Neural progenitor cell (in vitro differentiated cells): ENCODE measurements at regions not wholly inside any gene's neighbourhood (a gene's known extent, or its start where the extent isn't known, plus 50 kb on each side); places are given as distances from the start of the nearest gene placed in this dataset.

Experiments used
- DNase-seq: peaks from one replicate; pipeline ENCODE4 v3.0.0-alpha.2; 2016; ENCODE audit warnings: low spot score
- H2AFZ ChIP-seq: fragments of 200-600 bp; sonication (generic); replicated peaks from 2 replicates; pipeline ENCODE4 v1.6.1; 2016; ENCODE audit warnings: antibody characterized with exemption
- H3F3A ChIP-seq: fragments of 200-600 bp; sonication (generic); 2 replicates; pipeline ENCODE4 v1.6.1; 2016; ENCODE audit warnings: antibody characterized with exemption, low read depth
- H3K27ac ChIP-seq: fragments of 200-600 bp; sonication (generic); 2 replicates; pipeline ENCODE4 v1.5.1; 2016; ENCODE audit warnings: mild to moderate bottlenecking
- H3K27me3 ChIP-seq: fragments of 200-600 bp; sonication (generic); 2 replicates; pipeline ENCODE4 v1.6.1; 2016; ENCODE audit warnings: mild to moderate bottlenecking, moderate library complexity
- H3K36me3 ChIP-seq: fragments of 200-600 bp; sonication (generic); 2 replicates; pipeline ENCODE4 v1.5.1; 2016
- H3K4me1 ChIP-seq: fragments of 200-600 bp; sonication (generic); 2 replicates; pipeline ENCODE4 v1.6.1; 2016; ENCODE audit warnings: mixed run types
- H3K4me2 ChIP-seq: fragments of 200-600 bp; sonication (generic); 2 replicates; pipeline ENCODE4 v1.6.1; 2016
- H3K4me3 ChIP-seq: fragments of 200-600 bp; sonication (generic); 2 replicates; pipeline ENCODE4 v1.5.1; 2016
- H3K79me2 ChIP-seq: fragments of 200-600 bp; sonication (generic); 2 replicates; pipeline ENCODE4 v1.6.1; 2016; ENCODE audit warnings: low read depth
- H3K9ac ChIP-seq: fragments of 200-600 bp; sonication (generic); 2 replicates; pipeline ENCODE4 v1.6.1; 2016
- H3K9me3 ChIP-seq: fragments of 200-600 bp; sonication (generic); 2 replicates; pipeline ENCODE4 v1.5.1; 2016; ENCODE audit warnings: low read depth
- H4K20me1 ChIP-seq: fragments of 200-600 bp; sonication (generic); 2 replicates; pipeline ENCODE4 v1.6.1; 2016; ENCODE audit warnings: low read depth
- H3K27ac Mint-ChIP-seq: 3 replicates; pipeline ENCODE4 v1.8.0; 2021; ENCODE audit warnings: mixed read lengths
- H3K27me3 Mint-ChIP-seq: 2 replicates; pipeline ENCODE4 v1.8.0; 2022; ENCODE audit warnings: low read depth, mild to moderate bottlenecking, inconsistent platforms, moderate library complexity, mixed read lengths; ENCODE audit not compliant: insufficient read depth
- H3K36me3 Mint-ChIP-seq: 3 replicates; pipeline ENCODE4 v1.8.0; 2021; ENCODE audit warnings: mixed read lengths
- H3K4me1 Mint-ChIP-seq: 3 replicates; pipeline ENCODE4 v1.8.0; 2021; ENCODE audit warnings: mixed read lengths
- H3K4me3 Mint-ChIP-seq: 3 replicates; pipeline ENCODE4 v1.8.0; 2021; ENCODE audit warnings: mild to moderate bottlenecking, moderate library complexity, mixed read lengths
- H3K9me3 Mint-ChIP-seq: 3 replicates; pipeline ENCODE4 v1.8.0; 2020; ENCODE audit warnings: mixed read lengths
- EZH2 ChIP-seq: fragments of 200-600 bp; sonication (generic); IDR thresholded peaks from 2 replicates; pipeline ENCODE4 v1.6.1; 2017; ENCODE audit warnings: antibody characterized with exemption, mild to moderate bottlenecking, moderate library complexity
- EZH2phosphoT487 ChIP-seq: fragments of 200-600 bp; sonication (generic); IDR thresholded peaks from 2 replicates; pipeline ENCODE4 v1.6.1; 2017; ENCODE audit warnings: antibody characterized with exemption
- TF ChIP-seq, protein P1 (sequence below): fragments of 200-600 bp; sonication (generic); IDR thresholded peaks from 2 replicates; pipeline ENCODE4 v1.5.1; 2017; ENCODE audit warnings: antibody characterized with exemption, mild to moderate bottlenecking

DNA sequence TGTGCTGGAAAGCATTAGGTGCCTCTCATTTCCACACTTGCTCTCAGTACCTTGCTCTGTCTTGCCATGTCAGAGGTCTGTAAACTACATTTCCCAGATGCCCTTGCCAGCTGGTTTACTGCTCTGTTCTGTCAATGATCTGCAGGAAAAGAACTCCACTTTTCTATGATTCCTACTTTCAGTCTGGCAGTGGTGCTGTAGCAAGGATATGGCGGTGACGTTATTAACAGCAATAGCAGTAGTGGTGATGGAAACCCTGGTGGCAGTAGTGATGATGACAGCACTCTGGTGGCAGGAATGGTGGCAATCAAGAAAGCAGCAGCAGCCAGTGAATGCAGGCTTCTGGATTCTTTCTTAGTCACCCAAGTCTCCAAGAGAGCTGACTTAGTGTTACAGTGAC, 665.2 kb downstream of the DIPK2A start:
- no peaks in the 10 kb centered on the region for H3K36me3 ChIP-seq
- DNase-seq, result peak; percentile 62
- Mint-ChIP-seq H3K4me1 (no peaks in the 10 kb centered on the region), H3K36me3 (no peaks in the 10 kb centered on the region), H3K4me3 (no peak overlapping the region), H3K27ac (no peak overlapping the region), H3K27me3 (peaks cover 2% of the 10 kb centered on the region), H3K9me3 (peaks cover 3% of the 10 kb centered on the region)
- H3K4me3 ChIP-seq, result no peak overlapping the region
- H3K4me2 ChIP-seq, result no peak overlapping the region
- no peaks in the 10 kb centered on the region for H3K79me2 ChIP-seq
- peaks cover 7% of the 10 kb centered on the region for H3K4me1 ChIP-seq
- H3F3A ChIP-seq, result no peaks in the 10 kb centered on the region
- no peak overlapping the region for H3K27ac ChIP-seq
- H4K20me1 ChIP-seq, result no peaks in the 10 kb centered on the region
- TF ChIP-seq, protein P1, sequence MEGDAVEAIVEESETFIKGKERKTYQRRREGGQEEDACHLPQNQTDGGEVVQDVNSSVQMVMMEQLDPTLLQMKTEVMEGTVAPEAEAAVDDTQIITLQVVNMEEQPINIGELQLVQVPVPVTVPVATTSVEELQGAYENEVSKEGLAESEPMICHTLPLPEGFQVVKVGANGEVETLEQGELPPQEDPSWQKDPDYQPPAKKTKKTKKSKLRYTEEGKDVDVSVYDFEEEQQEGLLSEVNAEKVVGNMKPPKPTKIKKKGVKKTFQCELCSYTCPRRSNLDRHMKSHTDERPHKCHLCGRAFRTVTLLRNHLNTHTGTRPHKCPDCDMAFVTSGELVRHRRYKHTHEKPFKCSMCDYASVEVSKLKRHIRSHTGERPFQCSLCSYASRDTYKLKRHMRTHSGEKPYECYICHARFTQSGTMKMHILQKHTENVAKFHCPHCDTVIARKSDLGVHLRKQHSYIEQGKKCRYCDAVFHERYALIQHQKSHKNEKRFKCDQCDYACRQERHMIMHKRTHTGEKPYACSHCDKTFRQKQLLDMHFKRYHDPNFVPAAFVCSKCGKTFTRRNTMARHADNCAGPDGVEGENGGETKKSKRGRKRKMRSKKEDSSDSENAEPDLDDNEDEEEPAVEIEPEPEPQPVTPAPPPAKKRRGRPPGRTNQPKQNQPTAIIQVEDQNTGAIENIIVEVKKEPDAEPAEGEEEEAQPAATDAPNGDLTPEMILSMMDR, result peak; percentile 55
- TF ChIP-seq EZH2, result no peak
- no peaks in the 10 kb centered on the region for H3K9me3 ChIP-seq
- no peaks in the 10 kb centered on the region for H3K27me3 ChIP-seq
- H2AFZ ChIP-seq, result peak overlapping the region; percentile 48
- H3K9ac ChIP-seq, result no peak overlapping the region

DNA sequence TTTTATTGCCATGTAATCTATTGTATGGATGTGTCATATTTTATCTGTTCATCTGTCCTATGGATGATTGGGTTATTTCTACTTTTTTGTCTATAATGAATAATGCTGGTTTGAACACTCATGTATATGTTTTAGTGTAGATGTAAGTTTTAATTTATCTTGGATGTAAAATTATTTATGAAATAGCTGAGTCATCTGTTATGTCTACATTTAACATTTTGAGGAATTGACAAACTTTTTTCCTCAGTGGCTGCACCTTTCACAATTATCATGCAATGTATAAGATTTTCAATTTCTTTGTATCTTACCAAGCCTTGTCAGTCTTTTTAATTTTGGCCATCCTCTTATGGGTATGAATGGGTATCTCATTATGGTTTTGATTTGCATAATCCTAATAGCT, 666.4 kb downstream of the DIPK2A start:
- Mint-ChIP-seq H3K36me3 (no peaks in the 10 kb centered on the region), H3K4me3 (no peak overlapping the region), H3K4me1 (no peaks in the 10 kb centered on the region), H3K27me3 (peaks cover 2% of the 10 kb centered on the region), H3K9me3 (peaks cover 3% of the 10 kb centered on the region), H3K27ac (no peak overlapping the region)
- no peak overlapping the region for H3K9ac ChIP-seq
- no peaks in the 10 kb centered on the region for H3K27me3 ChIP-seq
- TF ChIP-seq, protein P1, result no peak
- TF ChIP-seq EZH2 (no peak), EZH2phosphoT487 (no peak)
- no peak overlapping the region for H3K27ac ChIP-seq
- no peaks in the 10 kb centered on the region for H3K9me3 ChIP-seq
- no peaks in the 10 kb centered on the region for H4K20me1 ChIP-seq
- H3K4me1 ChIP-seq, result peaks cover 7% of the 10 kb centered on the region
- no peaks in the 10 kb centered on the region for H3K36me3 ChIP-seq
- H3K4me2 ChIP-seq, result no peak overlapping the region
- no peaks in the 10 kb centered on the region for H3K79me2 ChIP-seq
- DNase-seq, result no peak
- H2AFZ ChIP-seq, result no peak overlapping the region
- H3K4me3 ChIP-seq, result no peak overlapping the region
- H3F3A ChIP-seq, result no peaks in the 10 kb centered on the region

DNA sequence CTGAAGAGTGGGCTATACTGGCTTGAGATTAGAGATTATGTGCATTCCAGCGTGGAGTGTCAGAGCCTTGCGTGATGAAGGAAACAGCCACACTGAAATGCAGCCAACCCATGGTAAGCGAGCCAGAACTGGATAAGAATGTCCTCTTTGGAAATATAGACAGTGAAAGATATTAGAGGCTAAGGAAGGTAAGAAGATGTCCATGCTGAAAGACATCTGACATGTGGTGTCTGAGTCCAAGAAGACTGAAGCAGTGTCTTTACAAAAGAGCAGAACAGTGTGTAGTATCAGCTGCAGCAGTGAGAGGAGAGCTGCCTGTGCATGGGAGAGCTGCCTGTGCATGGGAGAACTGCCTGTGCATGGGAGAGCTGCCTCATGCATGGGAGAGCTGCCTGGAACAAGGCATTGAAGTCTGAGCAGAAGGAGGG, 672.2 kb downstream of the DIPK2A start:
- Mint-ChIP-seq H3K27ac (no peak overlapping the region), H3K9me3 (peaks cover 3% of the 10 kb centered on the region), H3K27me3 (no peaks in the 10 kb centered on the region), H3K4me1 (peaks cover 5% of the 10 kb centered on the region), H3K36me3 (no peaks in the 10 kb centered on the region), H3K4me3 (no peak overlapping the region)
- no peaks in the 10 kb centered on the region for H3K36me3 ChIP-seq
- H3K4me3 ChIP-seq, result no peak overlapping the region
- no peaks in the 10 kb centered on the region for H3F3A ChIP-seq
- TF ChIP-seq EZH2phosphoT487, result no peak
- TF ChIP-seq, protein P1, result no peak
- TF ChIP-seq EZH2, result no peak
- H3K9ac ChIP-seq, result no peak overlapping the region
- no peaks in the 10 kb centered on the region for H3K79me2 ChIP-seq
- DNase-seq, result peak; percentile 18
- H3K4me1 ChIP-seq, result no peaks in the 10 kb centered on the region
- H2AFZ ChIP-seq, result no peak overlapping the region
- H3K27ac ChIP-seq, result no peak overlapping the region
- no peaks in the 10 kb centered on the region for H3K27me3 ChIP-seq
- no peaks in the 10 kb centered on the region for H4K20me1 ChIP-seq
- H3K4me2 ChIP-seq, result no peak overlapping the region
- H3K9me3 ChIP-seq, result no peaks in the 10 kb centered on the region
